ENCODE measurements at regions not wholly inside any gene's neighbourhood (a gene's known extent, or its start where the extent isn't known, plus 50 kb on each side); places are given as distances from the start of the nearest gene placed in this dataset.
A peak's percentile ranks its signal among the peaks of the same experiment; 100 is the strongest.

DNA sequence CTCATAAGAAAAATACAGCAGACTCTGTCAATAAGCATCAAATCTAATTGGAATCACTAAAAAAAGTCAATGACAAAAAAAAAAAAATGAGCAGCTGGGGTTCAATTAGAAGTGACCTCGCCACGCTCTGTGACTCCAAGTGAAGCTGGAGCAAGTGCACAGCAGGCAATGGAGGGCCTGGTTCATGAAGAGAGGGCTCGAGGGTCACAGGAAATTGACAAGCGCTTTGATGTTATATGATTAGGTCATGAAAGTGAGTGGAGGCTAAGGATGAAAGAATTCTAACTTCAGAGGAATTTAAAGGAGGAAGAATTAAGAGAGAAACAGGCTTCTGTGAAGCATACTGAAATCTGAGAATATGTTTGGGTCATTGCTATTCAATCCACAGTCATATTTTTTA lies 85.4 kb upstream of the TMEM18 start:
- no peak for DNase-seq (ENCODE audit: low read depth in 2 of 2)

DNA sequence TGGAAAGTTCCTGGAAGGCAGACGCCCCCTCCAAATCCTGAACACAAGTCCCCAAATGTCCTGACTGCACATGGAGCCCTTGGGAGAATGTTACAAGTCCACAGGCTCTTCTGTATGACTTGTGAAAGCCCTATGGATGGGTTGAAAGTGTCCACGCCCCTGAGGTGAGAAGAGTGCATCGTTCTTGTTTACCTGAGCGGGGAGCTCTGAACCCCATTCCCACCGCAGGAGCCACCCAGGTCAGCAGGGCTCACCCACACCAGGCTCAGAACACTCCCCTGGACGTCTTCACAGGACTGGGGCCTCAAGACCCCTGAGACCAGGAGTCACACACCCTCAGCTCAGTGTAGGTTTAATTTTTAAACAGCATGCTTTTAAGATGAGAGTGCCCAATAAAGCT lies 84.2 kb upstream of the TMEM18 start:
- DNase-seq (ENCODE audit: low read depth in 2 of 2): no peak

DNA sequence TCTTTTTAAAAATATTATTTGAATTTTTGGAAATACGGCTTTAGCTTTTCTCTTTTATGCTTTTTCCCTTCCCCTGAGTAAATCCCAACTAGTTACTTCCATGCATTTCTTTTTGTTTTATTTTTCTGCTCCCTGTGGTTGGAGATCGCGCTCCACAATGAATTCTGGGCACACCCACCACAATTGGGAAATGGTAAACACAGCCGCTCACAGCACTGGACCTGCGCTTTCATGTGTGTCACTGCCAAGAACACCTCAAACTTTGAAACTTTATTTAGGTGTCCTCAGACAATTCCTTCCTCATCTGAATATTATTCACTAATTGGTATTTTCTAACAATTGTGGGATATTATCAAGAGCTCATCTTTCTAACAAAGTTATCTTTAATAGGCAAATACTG lies 82.8 kb upstream of the TMEM18 start:
- DNase-seq (ENCODE audit: low read depth in 2 of 2): no peak

DNA sequence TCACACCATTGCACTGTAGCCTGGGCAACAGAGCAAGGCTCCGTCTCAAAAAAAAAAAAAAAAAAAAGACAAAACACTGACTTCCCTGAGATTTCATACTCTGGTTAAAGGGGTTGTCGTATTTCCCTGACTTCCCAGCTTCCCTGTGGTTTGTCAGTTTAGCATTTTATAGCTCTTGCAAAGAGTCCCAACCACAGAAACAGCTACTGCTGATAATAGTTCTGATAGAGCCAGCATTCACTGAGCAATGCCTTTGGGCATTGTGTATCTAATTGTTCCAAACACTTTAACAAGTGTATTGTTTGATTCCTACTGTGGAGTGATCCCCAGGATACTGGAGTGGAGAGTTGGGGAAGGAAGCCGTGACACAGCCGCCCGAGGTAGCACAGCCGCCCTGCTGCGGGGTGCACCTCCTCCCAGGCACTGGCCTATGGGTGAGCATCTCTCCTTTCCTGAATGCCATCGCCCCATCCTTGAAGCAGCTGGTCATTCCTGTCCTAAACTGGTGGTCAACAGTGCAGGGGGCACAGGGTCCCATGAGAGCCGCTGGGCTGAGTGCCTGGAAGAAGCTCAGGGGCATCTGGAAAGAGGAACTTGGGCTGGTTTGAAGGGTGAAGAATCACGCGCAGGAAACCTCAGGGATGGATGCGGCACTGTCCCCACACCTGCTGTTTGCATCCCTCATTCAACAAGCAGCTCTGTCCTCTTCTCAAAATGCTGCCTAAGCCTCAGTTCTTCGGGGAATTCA lies 81.0 kb upstream of the TMEM18 start:
- no peak for DNase-seq (ENCODE audit: low read depth in 2 of 2)

DNA sequence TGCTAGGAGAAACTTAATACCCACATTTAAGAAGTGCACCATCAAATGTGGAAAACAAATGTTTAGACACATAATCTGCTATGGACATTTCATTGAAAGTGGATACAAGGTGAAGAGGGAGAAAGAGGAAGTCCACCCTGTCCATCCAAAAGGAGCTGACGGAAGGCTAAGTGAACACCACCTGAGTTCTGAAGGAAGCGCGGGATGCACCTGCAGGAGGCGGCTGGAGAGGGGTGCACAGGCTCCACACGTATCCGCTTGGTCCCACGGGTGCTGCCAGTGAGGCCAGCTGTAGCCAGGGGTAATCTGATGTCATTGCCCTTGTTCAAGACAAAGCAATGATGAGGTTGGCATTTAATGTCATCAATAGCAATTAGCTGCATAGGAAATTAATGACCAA lies 75.9 kb upstream of the TMEM18 start:
- no peak for DNase-seq (ENCODE audit: low read depth in 2 of 2)

DNA sequence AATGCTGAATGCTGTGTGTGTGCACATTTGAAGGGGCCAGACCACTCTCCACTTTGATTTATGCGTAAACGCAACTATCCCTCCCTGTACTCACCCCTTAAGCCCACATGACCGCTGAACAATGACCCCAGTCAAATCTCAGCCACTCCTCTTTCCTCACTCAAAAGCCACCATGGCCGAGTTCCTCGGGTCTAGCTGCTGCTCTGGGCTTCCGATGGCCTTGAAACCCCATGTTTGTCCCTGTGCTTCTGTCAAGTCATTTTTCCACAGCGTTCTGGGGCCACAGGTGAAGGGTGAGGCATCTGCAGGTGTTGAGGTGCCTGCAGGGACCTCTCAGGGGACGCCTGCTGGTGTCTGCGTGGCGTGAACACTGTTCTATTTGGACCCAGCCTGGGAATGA lies 74.3 kb upstream of the TMEM18 start:
- DNase-seq (ENCODE audit: low read depth in 2 of 2): no peak

DNA sequence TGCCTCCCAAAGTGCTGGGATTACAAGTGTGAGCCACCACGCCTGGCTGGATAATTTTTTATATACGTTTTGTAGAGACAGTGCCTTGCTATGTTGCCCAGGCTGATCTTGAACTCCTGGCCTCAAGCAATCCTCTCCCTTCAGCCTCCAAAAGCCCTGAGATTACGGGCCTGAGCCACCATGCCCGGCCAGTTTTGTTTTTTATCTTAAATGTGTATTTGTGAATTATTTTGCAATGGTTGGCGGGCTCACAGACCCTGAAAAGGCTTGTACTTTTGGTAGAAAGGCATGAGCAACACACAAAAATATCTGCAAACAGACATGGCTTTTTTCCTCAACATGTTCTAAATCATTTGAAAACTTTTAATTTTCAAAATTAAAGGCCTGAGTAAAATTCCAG lies 73.4 kb upstream of the TMEM18 start:
- DNase-seq (ENCODE audit: low read depth in 2 of 2): no peak

DNA sequence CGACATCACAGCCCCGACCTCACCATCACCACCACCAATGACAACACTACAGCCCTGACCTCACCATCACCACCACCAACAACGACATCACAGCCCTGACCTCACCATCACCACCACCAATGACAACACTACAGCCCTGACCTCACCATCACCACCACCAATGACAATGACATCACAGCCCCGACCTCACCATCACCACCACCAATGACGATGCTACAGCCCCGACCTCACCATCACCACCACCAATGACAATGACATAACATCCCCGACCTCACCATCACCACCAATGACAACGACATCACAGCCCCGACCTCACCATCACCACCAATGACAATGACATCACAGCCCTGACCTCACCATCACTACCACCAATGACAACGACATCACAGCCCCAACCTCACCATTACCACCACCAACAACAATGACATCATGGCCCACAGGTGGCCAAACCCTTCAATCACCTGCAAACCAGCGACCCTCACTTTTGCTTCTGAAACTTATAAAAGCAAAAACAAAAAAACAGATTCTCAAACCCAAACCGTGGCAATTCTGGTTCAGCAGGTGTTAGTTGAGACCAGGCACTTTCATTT lies 70.7 kb upstream of the TMEM18 start:
- no peak for DNase-seq (ENCODE audit: low read depth in 2 of 2)

DNA sequence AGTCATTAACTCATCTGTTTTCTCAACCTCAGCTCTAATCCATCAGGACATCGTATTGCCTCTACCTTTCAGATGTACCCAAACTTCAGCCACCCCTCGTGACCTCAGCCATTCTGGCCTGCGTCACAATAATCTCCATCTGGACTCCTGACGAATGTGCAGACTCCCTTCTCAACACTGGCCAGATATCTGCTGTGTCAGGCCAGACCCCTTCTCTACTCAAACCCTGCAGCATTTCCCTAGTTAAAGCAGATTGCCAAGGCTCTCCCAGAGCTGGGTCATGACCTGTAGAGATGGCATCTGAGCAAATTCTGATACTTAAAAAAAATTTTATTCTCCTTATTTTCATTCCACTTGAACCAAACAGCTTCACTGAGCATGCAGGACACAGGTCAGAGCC lies 69.5 kb upstream of the TMEM18 start:
- no peak for DNase-seq (ENCODE audit: low read depth in 2 of 2)

DNA sequence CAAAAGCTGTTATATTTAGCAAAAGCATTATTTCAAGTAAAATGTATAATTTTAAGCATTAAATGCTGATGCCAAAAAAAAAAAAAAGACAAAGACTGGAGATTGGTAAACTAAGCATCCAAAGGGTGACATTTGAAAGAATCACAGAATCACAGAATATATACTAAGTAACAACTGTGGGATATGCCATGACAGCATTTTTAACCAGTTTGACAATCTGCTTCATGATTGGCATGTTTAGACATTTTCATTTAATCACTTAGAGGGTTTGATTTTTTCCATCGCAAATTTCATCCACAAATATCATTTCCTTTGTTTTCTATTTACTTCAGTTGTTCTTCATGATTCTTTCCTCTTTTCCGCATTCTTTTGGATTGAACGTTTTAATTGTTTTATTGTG lies 66.9 kb upstream of the TMEM18 start:
- no peak for DNase-seq (ENCODE audit: low read depth in 2 of 2)

DNA sequence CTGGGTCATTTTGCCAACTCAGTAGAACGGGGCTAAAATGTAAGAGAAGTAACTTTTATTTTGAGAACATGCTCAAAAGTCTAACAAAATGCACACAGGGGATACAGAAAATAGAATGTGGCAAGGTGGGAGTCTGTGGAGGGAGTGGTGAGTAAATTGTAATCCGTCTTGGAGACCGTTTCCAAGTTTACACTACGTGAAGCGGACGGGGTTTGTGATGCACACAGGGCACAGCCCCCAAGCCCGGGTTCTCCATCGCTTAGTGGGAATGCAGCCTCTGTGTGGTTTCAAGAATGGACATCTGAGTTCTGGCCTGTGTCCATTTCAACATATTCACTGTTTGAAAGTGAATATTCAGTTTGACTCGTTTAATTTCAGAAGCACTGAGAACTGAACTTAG lies 65.0 kb upstream of the TMEM18 start:
- DNase-seq (ENCODE audit: low read depth in 2 of 2): no peak

DNA sequence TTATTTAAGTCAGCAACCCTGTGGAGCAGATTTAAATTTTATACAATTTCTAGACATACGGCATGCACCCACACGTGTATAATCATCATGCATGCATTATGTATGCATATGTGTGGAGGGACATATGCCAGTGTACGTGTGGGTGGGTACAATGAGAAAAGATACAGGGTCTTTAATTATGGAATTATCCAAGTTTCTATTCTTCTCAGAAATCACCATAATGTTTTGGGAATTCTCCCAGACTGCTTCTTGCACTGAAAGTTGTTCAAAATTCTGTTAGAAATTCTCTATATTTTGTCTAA lies 63.9 kb upstream of the TMEM18 start:
- no peak for DNase-seq (ENCODE audit: low read depth in 2 of 2)

DNA sequence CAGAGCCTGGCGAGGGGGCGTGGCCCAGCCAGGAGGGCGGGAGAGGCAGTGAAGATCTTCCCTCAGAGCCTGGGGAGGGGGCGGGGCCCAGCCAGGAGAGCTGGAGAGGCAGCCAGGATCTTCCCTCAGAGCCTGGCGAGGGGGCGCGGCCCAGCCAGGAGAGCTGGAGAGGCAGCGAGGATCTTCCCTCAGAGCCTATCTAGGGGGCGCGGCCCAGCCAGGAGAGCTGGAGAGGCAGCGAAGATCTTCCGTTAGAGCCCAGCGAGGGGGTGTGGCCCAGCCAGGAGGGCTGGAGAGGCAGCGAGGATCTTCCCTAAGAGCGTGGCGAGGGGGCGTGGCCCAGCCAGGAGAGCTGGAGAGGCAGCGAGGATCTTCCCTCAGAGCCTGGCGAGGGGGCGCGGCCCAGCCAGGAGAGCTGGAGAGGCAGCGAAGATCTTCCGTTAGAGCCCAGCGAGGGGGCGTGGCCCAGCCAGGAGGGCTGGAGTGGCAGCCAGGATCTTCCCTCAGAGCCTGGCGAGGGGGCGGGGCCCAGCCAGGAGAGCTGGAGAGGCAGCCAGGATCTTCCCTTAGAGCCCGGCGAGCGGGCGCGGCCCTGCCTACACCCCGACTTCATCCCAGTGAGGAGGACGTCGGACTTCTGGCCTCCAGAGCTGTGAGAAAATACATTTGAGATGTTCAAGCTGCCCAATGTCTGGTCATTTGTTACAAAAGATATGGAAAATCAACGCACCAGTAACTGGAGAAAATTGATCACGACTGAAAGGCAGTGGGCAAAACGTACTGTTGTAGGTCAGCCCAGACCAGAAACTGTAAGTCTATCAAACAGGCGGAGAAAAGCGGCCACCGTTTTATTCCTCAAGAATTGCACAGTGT lies 63.4 kb upstream of the TMEM18 start:
- DNase-seq (ENCODE audit: low read depth in 2 of 2): peak; percentile 65 to 93

DNA sequence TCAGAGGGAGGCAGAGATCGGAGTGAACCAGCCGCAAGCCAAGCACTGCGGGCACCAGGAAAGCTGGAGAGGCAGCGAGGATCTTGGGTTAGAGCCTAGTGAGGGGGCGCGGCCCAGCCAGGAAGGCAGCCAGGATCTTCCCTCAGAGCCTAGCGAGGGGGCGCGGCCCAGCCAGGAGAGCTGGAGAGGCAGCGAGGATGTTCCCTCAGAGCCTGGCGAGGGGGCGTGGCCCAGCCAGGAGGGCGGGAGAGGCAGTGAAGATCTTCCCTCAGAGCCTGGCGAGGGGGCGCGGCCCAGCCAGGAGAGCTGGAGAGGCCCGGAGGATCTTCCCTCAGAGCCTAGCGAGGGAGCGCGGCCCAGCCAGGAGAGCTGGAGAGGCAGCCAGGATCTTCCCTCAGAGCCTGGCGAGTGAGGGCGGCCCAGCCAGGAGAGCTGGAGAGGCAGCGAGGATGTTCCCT lies 62.7 kb upstream of the TMEM18 start:
- DNase-seq (ENCODE audit: low read depth in 2 of 2): peak in 1 of 2 donors; percentile 73

DNA sequence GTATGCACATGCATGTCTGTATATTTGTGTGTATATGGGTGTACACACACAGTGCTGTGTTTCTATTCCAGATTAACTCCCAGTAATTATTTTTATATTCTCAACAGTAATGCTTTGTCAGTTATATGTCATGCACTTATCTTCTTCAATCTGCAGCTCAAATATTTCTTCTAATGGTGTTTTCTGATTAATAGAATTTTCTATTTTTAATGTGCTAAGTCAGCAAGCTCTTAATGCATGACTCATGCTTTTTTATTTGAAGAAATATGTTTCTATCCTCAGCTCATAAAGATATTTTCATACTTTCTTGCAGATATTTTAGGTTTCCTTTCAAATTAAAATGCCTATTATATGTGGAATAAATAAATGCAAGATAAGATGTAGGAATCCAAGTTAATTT lies 59.7 kb upstream of the TMEM18 start:
- DNase-seq (ENCODE audit: low read depth in 2 of 2): no peak

DNA sequence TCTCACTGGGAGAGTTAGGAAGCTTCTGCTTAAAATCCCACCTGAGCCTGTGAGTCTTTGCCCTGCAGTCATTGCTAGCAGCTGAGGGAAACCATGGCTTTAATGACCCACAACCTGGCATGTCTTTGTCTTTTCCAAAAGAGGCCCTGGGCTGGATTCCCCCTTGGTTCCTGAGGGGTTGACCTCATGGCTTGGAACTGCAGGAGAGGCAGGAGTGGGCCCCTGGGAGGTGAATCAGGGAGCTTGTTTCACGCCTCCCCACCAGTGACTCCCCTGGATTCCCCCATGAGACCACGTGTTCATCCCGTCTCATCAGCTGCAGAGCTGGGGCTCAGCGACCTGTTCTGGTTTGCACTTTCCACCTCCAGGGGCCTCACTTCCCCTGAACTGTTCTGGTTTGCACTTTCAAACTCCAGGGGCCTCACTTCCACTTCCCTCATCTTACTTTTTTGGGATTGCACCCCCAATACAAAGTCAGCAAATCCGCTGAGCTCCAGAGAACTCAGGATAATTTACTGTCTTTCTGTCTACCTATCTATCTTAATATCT lies 58.5 kb upstream of the TMEM18 start:
- no peak for DNase-seq (ENCODE audit: low read depth in 2 of 2)

DNA sequence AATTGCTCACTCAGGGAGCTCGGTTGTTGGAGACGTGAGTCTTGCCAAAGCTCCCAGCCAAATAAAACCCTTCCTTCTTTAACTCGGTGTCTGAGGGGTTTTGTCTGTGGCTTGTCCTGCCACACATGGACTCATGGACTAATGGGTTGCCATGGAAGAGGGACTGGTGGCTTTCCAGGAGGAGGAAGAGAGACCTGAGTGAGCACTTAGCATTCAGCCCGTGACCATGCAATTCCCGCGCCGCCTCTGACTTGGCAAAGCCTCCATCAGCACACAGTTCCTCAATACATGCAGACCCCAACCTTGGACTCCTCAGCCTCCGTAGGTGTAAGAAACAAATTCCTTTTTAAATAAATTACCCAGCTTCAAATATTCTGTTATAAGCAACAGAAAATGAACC lies 57.3 kb upstream of the TMEM18 start:
- no peak for DNase-seq (ENCODE audit: low read depth in 2 of 2)

DNA sequence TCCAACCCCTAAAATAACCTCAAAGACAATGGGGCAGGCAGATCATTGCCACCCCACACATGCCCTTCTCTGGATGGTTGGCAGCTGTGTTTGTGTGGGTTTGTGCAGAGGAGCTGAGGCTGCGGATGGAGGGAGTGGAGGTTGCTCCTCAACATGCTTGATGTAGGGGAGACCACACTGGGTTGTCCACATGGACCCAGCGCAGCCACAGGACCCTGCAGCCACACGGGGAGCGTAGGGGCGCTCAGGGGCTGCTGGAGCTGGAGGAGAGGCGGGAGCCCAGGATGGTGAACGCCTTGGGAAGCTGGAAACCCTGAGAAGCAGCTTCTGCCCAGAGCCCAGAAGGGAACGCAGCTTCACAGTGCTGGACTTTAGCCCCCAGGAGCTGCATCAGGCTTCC lies 56.3 kb upstream of the TMEM18 start:
- DNase-seq (ENCODE audit: low read depth in 2 of 2): no peak

DNA sequence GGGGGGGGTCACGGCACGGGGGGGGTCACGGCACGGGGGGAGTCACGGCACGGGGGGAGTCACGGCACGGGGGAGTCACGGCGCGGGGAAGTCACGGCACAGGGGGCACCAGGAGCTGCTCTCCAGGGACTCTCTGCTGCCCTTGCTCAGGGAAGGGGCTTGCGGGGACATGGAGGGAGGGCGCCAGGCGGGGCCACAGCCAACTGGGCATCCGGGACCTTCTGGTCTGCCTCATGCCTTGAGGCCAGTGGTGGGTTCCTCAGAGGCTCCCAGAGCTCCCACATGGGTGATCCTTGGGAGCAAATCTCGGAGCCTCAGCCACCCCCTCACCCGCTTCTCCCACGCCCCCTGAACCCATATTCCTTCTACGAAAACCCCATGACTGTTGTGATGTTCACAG lies 55.8 kb upstream of the TMEM18 start:
- DNase-seq (ENCODE audit: low read depth in 2 of 2): no peak

DNA sequence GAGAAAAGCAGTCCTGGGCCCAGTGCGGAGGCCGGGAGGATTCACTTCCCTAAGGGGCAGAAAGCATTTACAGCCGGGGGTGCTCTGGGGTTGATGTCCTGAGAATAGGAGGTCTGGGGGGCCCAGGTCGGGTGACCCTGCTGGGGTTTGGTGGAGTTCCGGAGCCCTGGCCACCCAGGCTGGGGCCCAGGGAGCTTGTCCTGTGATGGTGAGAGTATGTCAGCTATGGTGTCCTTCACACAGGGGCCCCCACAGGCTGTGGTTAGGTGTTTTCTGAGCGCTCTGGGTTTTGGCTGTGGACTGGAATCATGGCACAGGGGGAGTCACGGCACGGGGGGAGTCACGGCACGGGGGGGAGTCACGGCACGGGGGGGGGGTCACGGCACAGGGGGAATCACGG lies 54.5 kb upstream of the TMEM18 start:
- DNase-seq (ENCODE audit: low read depth in 2 of 2): no peak

DNA sequence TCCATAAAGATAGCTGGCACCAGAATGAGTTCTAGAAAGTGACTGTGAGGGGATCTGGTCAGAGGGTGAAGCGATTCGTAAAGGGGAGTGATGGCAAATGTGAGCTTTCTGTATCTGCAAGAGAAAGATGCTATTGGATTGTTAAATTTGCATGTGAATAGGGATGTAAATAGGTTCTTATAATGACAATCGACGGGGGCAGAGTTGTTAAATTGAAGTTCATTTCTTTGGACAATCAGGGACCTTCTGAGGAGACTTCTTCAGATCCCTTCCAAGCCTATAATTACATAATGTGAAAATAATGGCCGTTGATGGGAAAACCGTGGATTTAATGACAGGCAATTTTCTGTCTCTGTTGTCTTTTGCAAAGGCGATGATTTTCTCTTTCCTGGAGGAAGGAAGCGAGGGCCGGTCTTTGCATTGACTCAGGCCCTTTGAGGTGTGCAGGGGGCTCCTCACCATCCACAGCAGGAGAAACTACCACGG lies 52.2 kb upstream of the TMEM18 start:
- no peak for DNase-seq (ENCODE audit: low read depth in 2 of 2)

DNA sequence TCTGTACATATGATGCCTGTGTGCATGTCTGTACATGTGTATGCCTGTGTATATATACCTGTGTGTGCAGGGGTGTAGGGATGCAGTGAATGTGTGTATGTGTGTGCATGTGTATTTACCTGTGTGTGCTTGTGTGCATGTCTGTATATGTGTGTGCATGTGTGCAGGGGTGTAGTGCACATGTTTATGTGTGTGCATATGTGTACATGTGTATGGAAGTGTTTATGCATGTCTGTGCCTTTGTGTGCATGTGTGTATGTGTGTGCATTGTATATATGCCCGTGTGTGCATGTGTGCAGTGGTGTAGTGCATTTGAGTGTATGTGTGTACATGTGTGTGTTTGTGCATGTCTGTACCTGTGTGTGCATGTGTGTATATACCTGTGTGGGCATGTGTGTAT lies 51.0 kb upstream of the TMEM18 start:
- no peak for DNase-seq (ENCODE audit: low read depth in 2 of 2)
